ENCODE measurements at regions not wholly inside any gene's neighbourhood (a gene's known extent, or its start where the extent isn't known, plus 50 kb on each side); places are given as distances from the start of the nearest gene placed in this dataset.

DNA sequence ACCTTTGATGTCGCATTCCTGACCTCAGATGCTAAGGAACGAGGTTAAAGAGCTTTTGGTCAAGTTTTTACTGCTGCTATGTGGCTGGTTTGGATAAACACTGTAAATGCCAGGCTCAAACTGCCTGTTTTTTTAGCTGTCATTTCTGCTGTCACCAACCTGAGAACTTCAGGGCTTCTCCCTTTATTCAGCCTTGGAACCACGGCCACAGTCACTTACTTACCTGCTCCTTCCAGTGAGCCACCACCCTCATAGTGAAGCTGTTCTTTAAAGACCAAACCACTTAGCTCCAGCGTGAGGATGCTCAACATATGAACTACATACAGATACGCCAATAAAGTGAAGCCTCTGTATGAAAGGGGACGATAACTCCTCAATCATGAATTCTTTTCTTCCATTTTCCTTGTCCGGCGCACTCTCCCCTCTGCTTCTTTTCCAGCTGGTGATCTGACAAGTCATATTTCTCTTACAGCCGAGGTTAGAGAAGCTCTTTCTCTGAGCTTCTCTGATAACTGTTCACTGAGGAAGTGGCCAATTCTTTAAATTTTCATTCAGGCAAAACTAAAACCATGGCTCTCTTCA lies 152.8 kb upstream of the ANK2 start:
- no peak for DNase-seq

DNA sequence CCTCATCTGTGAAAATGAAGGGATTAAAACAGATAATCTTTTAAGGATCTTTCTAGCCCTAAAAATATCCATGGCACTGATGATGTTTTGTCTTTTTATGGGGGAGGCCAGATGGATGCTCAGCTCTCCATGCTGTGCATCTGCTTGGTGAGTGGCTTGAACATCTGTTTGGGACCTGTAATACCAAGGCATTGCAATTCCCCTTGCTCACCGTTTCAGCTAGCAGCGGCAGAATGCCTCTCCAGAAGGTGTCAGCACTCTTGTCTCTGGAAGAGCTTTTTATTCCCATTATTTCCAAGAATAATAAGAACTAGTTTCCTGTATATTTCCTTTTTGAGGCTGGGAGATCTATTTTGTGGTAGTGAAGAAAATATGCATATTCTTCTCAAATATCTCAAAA lies 151.9 kb upstream of the ANK2 start:
- no peak for DNase-seq

DNA sequence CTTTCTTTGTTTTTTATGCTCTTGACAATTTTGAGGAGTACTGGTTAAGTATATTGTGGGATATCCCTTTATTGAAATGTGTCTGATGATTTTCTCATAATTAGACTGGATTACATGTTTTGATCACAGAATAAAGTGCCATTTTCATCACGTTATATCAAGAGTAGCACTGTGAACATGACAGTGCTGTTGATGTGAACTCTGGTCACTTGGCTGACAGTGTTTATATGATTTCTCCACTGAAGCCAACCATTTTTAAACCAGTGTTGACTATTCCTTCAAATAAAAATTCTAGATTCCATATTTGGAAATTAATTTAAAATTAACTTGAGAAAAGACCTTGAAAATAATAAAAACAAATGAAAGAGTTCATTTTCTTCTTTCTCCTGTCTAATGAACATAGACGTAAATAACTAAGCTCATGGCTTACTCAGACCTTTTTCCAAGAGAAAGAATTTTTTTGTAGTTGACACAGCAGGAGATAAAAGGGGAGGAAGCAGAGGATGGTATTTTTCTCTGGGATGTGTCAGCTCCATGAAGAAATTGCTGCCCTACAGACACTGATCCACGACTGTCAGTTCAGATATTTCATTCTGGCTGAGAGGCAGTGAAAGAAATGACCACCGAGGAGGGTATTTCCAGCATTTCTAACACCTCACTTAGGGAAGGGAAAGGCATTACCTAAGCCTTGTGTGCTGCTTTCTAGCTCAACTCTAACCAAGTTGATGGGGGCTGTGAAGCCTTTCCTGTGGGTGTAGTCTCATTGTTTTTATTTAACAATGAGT lies 150.9 kb upstream of the ANK2 start:
- no peak for DNase-seq

GRCh38 chr4:112900416-112900815 lies 149.0 kb upstream of the ANK2 start:
- no peak for DNase-seq

GRCh38 chr4:112901962-112902411 lies 147.5 kb upstream of the ANK2 start:
- DNase-seq: peak; percentile 28

- DNase-seq: no peak
Observed at GRCh38 chr4:112905728-112906127, 143.7 kb upstream of the ANK2 start.

DNA sequence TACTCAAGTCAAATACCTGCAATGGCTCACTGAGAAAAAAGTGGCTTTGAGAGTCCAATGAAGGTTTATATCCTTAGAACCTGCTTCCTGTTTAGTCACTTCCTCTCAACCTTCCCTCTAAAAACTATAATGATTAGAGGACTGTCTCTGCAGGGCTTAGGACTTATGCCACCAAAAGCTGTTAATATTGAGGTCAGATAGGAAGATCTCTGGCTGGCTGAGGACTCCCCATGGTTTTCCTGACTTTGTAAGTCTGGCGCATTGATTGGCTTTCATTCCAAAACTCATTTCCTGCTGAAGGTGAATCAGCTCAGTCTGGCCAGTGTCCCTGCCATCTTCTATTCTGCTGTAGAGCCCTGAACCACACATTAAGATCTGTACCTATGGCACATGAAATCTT lies 140.9 kb upstream of the ANK2 start:
- DNase-seq: no peak

- DNase-seq: no peak
Observed at GRCh38 chr4:112910109-112910736, 139.2 kb upstream of the ANK2 start.

DNA sequence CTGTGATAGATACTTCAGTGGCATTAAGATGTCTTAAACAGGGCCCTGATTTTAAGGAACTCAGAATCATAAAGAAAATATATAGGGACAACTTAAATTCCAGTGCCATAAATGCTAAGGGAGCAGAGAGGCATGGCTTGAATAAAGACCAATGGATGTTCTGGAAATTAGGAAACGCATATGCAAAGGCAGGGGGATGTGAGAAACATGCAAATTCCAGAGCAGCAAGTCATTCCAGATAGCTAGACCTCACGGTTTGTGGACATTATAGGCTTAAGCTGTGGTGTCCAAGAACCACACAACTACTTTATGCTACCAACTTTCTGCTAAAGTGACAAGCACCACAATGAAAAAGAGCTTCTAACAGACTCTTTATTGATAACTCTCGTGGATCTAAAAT lies 132.6 kb upstream of the ANK2 start:
- DNase-seq: no peak

GRCh38 chr4:112923516-112923915 lies 125.9 kb upstream of the ANK2 start:
- no peak for DNase-seq

- no peak for DNase-seq
Observed at GRCh38 chr4:112926819-112927218, 122.6 kb upstream of the ANK2 start.

- no peak for DNase-seq
Observed at GRCh38 chr4:112927544-112927943, 121.9 kb upstream of the ANK2 start.

DNA sequence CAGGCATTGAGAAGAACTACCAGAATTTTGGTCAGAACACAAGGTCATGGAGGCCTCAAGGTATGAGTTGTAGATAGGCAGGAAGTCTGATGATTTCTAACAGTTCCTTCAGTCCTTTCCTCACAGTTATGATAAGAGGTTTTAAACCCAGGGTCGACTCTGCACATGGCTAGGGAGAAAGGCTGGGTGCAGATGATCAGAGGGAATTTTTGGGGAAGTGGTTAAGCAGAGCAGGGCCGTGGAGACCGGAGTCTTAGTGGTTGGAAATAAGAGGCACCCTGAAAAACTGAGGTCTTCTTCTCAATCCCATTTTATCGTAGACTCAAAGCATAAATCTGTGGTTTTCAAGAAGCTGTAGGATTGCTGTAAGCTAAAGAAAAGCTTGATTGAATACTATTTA lies 118.5 kb upstream of the ANK2 start:
- no peak for DNase-seq

DNA sequence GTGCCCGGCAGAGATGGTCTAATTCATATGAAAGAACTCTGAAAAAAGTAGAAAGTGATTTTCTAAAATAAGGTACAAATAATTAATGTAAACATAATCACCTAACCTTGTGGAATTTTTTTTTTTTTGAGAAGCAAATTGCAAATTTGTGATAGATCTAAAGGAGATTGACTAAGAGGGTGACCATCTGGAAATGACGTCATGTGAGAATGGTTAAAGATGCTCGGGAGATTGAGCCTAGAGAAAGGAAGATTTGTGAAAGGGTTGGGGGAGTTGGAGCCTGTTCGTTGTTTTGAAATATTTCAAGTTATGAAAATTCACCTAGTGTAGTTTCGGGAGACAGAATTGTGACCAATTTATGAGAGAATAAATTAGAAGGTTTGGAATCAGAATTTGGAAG lies 115.7 kb upstream of the ANK2 start:
- no peak for DNase-seq

DNA sequence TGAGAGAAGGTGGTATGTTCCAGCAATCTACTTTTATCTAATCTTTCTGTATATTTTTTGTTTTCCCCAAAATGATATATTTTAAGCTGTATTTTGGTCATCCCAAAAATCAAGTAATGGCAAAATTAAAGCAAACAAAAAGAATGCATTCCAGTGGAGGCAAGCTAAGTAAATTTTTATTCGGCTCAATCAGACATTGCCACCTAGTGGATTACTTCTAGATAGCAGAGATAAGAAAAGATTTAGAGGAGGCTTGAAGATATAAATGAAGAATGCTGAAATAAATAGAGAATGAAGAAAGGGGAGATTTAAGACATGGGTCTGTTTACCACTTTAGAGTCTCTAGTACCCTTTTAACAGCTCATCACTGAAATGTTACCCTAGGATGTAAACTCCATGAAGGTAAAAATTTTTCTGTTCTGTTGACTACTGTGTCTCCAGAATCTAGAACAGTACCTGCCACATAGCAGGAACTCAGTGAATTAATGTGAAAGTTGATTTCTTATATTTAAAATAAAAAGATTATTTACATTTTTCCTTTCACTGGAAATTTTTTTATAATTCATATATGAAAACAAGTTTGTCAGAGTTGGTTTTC lies 110.9 kb upstream of the ANK2 start:
- DNase-seq: peak; percentile 32

- DNase-seq: no peak
Observed at GRCh38 chr4:112939901-112940300, 109.6 kb upstream of the ANK2 start.

GRCh38 chr4:112940336-112940735 lies 109.1 kb upstream of the ANK2 start:
- DNase-seq: no peak

GRCh38 chr4:112942077-112942476 lies 107.4 kb upstream of the ANK2 start:
- no peak for DNase-seq

- no peak for DNase-seq
Observed at GRCh38 chr4:112942997-112943396, 106.5 kb upstream of the ANK2 start.

- no peak for DNase-seq
Observed at GRCh38 chr4:112944006-112944405, 105.4 kb upstream of the ANK2 start.

- DNase-seq: no peak
Observed at GRCh38 chr4:112946127-112946526, 103.3 kb upstream of the ANK2 start.

DNA sequence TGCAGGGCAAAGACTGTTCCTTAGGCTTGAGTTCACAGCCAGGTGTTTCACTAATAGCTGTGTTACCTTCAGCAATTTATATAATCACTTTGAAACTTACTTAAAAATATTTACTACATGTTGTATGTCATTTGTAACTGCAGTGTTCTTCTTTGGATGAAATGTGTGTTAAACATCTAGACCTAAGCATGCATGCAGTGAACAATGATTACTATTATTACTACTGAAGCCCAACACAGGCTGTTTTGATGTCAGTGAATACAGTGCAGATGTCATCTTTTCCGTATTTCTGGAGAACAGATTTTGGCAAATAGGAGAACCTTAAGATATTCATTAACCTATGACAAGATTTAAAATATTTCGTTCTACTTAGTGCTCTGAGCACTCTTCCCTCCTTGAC lies 101.8 kb upstream of the ANK2 start:
- no peak for DNase-seq

- peak; percentile 5 for DNase-seq
Observed at GRCh38 chr4:112951362-112952312, 97.8 kb upstream of the ANK2 start.

Data from NCI-H510A treated with DMSO at 0.1 percent for 48 hours (cell line).